Small intestine (tissue), 7 donors: ENCODE measurements at regions not wholly inside any gene's neighbourhood (a gene's known extent, or its start where the extent isn't known, plus 50 kb on each side); places are given as distances from the start of the nearest gene placed in this dataset.

ENCODE experiments used
- DNase-seq, 2 donors: peaks; one replicate each; pipeline versions ENCODE4 v3.0.0 to v3.0.0-alpha.2; 2013
- FAIRE-seq: peaks from 2 replicates; lab custom pipeline; 2012; peaks lifted over from hg19 to GRCh38; lab: Jason Lieb, UNC
- H3K27ac ChIP-seq, 3 donors: one replicate each; pipeline ENCODE4 v1.5.1; 2013; ENCODE audit warnings: low read length in 2 of 3, mild to moderate bottlenecking in 2 of 3, control low read depth in 1 of 3, inconsistent platforms in 1 of 3, low read depth in 1 of 3, moderate library complexity in 1 of 3
- H3K27me3 ChIP-seq, 3 donors: one replicate each; pipeline ENCODE4 v1.6.1; 2013; ENCODE audit warnings: low read length in 3 of 3, inconsistent platforms in 1 of 3; ENCODE audit not compliant: control insufficient read depth in 3 of 3, insufficient read depth in 3 of 3
- H3K36me3 ChIP-seq, 3 donors: one replicate each; pipeline ENCODE4 v1.6.1; 2013; ENCODE audit warnings: low read length in 3 of 3, inconsistent platforms in 1 of 3, low read depth in 1 of 3, mild to moderate bottlenecking in 1 of 3, moderate library complexity in 1 of 3; ENCODE audit not compliant: control insufficient read depth in 3 of 3, insufficient read depth in 2 of 3
- H3K4me1 ChIP-seq, 3 donors: one replicate each; pipeline ENCODE4 v1.6.1; 2013; ENCODE audit warnings: low read length in 2 of 3, inconsistent platforms in 1 of 3, low read depth in 1 of 3, mild to moderate bottlenecking in 1 of 3, moderate library complexity in 1 of 3; ENCODE audit not compliant: control insufficient read depth in 3 of 3, insufficient read depth in 2 of 3
- H3K4me3 ChIP-seq, 3 donors: one replicate each; pipeline ENCODE4 v1.5.1; 2013; ENCODE audit warnings: low read length in 3 of 3, control low read depth in 1 of 3, inconsistent platforms in 1 of 3, low read depth in 1 of 3, mild to moderate bottlenecking in 1 of 3, moderate library complexity in 1 of 3
- H3K9me3 ChIP-seq, 2 donors: one replicate each; pipeline ENCODE4 v1.6.1; 2013; ENCODE audit warnings: low read depth in 1 of 2, low read length in 1 of 2; ENCODE audit not compliant: control insufficient read depth in 2 of 2, insufficient read depth in 1 of 2
- WGBS, 3 donors: extraction: QIAGEN DNeasy Blood & Tissue Kit; methylation state at CpG; one replicate each; pipeline ENCODE4 v1.1.7; 2013; 5-methylcytosine and 5-hydroxymethylcytosine counted together
- donor health status: healthy with polysubstance abuse.
- donor health status: control.
- donor health status: control.
- donor health status: Bipolar disorder and iron deficiency.
- donor health status: healthy.

- FAIRE-seq (no peak), DNase-seq (no peak)
- no peaks in the 10 kb centered on the region for H3K9me3 ChIP-seq
- H3K27me3 ChIP-seq, result no peaks in the 10 kb centered on the region
- H3K36me3 ChIP-seq, result no peaks in the 10 kb centered on the region
- H3K4me3 ChIP-seq, result no peak overlapping the region
- H3K4me1 ChIP-seq, result peaks cover 0 to 7% (median 4%) of the 10 kb centered on the region in 3 donors
- H3K27ac ChIP-seq, result no peak overlapping the region
- 90 to 97% (median 95%) methylated on average over 3 of the region's 3 CpGs for WGBS, 3 donors
These were observed 83.9 kb upstream of the MAPRE2 start for GRCh38 chr18:34957119-34957863.

- no peak overlapping the region for H3K4me3 ChIP-seq
- H3K4me1 ChIP-seq, result peaks cover 0 to 7% (median 4%) of the 10 kb centered on the region in 3 donors
- no peaks in the 10 kb centered on the region for H3K36me3 ChIP-seq
- no peak overlapping the region for H3K27ac ChIP-seq
- no peak for FAIRE-seq
- no peaks in the 10 kb centered on the region for H3K9me3 ChIP-seq
- no peaks in the 10 kb centered on the region for H3K27me3 ChIP-seq
- no peak for DNase-seq
- 74 to 77% (median 75%) methylated on average over 2 of the region's 2 CpGs for WGBS, 3 donors
These were observed 83.4 kb upstream of the MAPRE2 start for GRCh38 chr18:34957864-34958259.

- no peaks in the 10 kb centered on the region for H3K27me3 ChIP-seq
- H3K4me3 ChIP-seq, result no peak overlapping the region
- DNase-seq (peak; percentile 81 to 82), FAIRE-seq (peak; percentile 23)
- peak overlapping the region in 2 of 3 donors; percentile 12 to 60 for H3K27ac ChIP-seq
- WGBS, 3 donors, result 7 to 58% (median 21%) methylated on average over 1 of the region's 1 CpG
- H3K4me1 ChIP-seq, result peaks cover 0 to 7% (median 4%) of the 10 kb centered on the region in 3 donors
- no peaks in the 10 kb centered on the region for H3K36me3 ChIP-seq
- H3K9me3 ChIP-seq, result no peaks in the 10 kb centered on the region
These were observed 81.9 kb upstream of the MAPRE2 start for GRCh38 chr18:34959211-34959829.

- DNase-seq (no peak), FAIRE-seq (no peak)
- Histone ChIP-seq H3K27ac (peak overlapping the region in 1 of 3 donors; percentile 60), H3K4me1 (peaks cover 0 to 7% (median 4%) of the 10 kb centered on the region in 3 donors), H3K9me3 (no peaks in the 10 kb centered on the region), H3K36me3 (no peaks in the 10 kb centered on the region), H3K4me3 (no peak overlapping the region), H3K27me3 (no peaks in the 10 kb centered on the region)
- WGBS, 3 donors, result 14 to 64% (median 50%) methylated on average over 4 of the region's 4 CpGs
These were observed 81.2 kb upstream of the MAPRE2 start for GRCh38 chr18:34959989-34960388.

- no peak for FAIRE-seq
- Histone ChIP-seq H3K4me1 (peaks cover 0 to 2% (median 0%) of the 10 kb centered on the region in 3 donors), H3K27ac (no peak overlapping the region), H3K27me3 (no peaks in the 10 kb centered on the region), H3K4me3 (no peak overlapping the region), H3K9me3 (no peaks in the 10 kb centered on the region), H3K36me3 (no peaks in the 10 kb centered on the region)
- 12 to 57% (median 21%) methylated on average over 1 of the region's 1 CpG for WGBS, 3 donors
- DNase-seq, result peak; percentile 53 to 80
These were observed 76.1 kb upstream of the MAPRE2 start for GRCh38 chr18:34965108-34965507.

GRCh38 chr18:34965566-34965965, 75.6 kb upstream of the MAPRE2 start:
- H3K9me3 ChIP-seq, result no peaks in the 10 kb centered on the region
- no peaks in the 10 kb centered on the region for H3K36me3 ChIP-seq
- H3K27me3 ChIP-seq, result no peaks in the 10 kb centered on the region
- DNase-seq, result no peak
- FAIRE-seq, result no peak
- H3K4me1 ChIP-seq, result no peaks in the 10 kb centered on the region
- H3K4me3 ChIP-seq, result no peak overlapping the region
- WGBS, 3 donors, result 76 to 80% (median 79%) methylated on average over 1 of the region's 1 CpG
- H3K27ac ChIP-seq, result no peak overlapping the region

GRCh38 chr18:34970106-34970505, 71.1 kb upstream of the MAPRE2 start:
- no peak overlapping the region for H3K4me3 ChIP-seq
- H3K27ac ChIP-seq, result no peak overlapping the region
- H3K36me3 ChIP-seq, result no peaks in the 10 kb centered on the region
- no peaks in the 10 kb centered on the region for H3K27me3 ChIP-seq
- whole genome bisulfite sequencing, 3 donors, result 55 to 67% (median 61%) methylated on average over 3 of the region's 3 CpGs
- no peaks in the 10 kb centered on the region for H3K4me1 ChIP-seq
- no peaks in the 10 kb centered on the region for H3K9me3 ChIP-seq
- DNase-seq (no peak), FAIRE-seq (no peak)

- Histone ChIP-seq H3K9me3 (no peaks in the 10 kb centered on the region), H3K27me3 (no peaks in the 10 kb centered on the region), H3K4me1 (no peaks in the 10 kb centered on the region), H3K4me3 (no peak overlapping the region), H3K36me3 (no peaks in the 10 kb centered on the region), H3K27ac (no peak overlapping the region)
- WGBS, 3 donors, result 45 to 63% (median 54%) methylated on average over 1 of the region's 1 CpG
- FAIRE-seq, result no peak
- no peak for DNase-seq
These were observed 69.9 kb upstream of the MAPRE2 start for GRCh38 chr18:34971313-34971712.
